ENCODE measurements at regions not wholly inside any gene's neighbourhood (a gene's known extent, or its start where the extent isn't known, plus 50 kb on each side); places are given as distances from the start of the nearest gene placed in this dataset.

- Histone ChIP-seq H3K4me2 (ENCODE audit: low read length) (peak overlapping the region; percentile 89), H3K27ac (ENCODE audit: low read depth, low read length, poor library complexity, severe bottlenecking) (peak overlapping the region; percentile 98), H3K27me3 (ENCODE audit: insufficient read depth, low read length) (no peaks in the 10 kb centered on the region), H3K9me2 (ENCODE audit: low read depth, low read length) (no peaks in the 10 kb centered on the region), H4K20me1 (ENCODE audit: insufficient read depth, low read length) (no peaks in the 10 kb centered on the region), H3F3A (ENCODE audit: insufficient read depth, low read length) (0 out of 2 replicates have a peak, but pooled peaks cover 3% of the 10 kb centered on the region), H3K9ac (ENCODE audit: low read length) (peak overlapping the region; percentile 65), H3K36me3 (ENCODE audit: insufficient read depth, low read length) (no peaks in the 10 kb centered on the region), H3K79me2 (ENCODE audit: insufficient read depth, low read length) (no peaks in the 10 kb centered on the region), H3K4me3 (ENCODE audit: low read depth, low read length, poor library complexity, severe bottlenecking) (peak overlapping the region; percentile 59), H2AFZ (ENCODE audit: low read length) (no peak overlapping the region), H3K9me3 (ENCODE audit: low read length) (no peaks in the 10 kb centered on the region), H3K4me1 (ENCODE audit: insufficient read depth, low read length, severe bottlenecking) (peaks cover 67% of the 10 kb centered on the region)
- TF ChIP-seq CTCF (IDR thresholded peaks at IDR 0.05; ENCODE audit: low read length) (no peak; the same call in 1 of the 2 replicates), EZH2 (IDR thresholded peaks at IDR 0.05; ENCODE audit: borderline replicate concordance, low read length) (no peak)
These were observed 50.6 kb upstream of the AKAP13 start for GRCh38 chr15:85329561-85330422.

All from OCI-LY1 (cell line).